ENCODE measurements at regions not wholly inside any gene's neighbourhood (a gene's known extent, or its start where the extent isn't known, plus 50 kb on each side); places are given as distances from the start of the nearest gene placed in this dataset.

- intact Hi-C loops (cut with DNase I) = no loop called here
- DNase-seq = no peak
- no peak for ATAC-seq (ENCODE audit: poor library complexity)
Measured at GRCh38 chr9:10674586-10674985, 61.8 kb upstream of the PTPRD start.

DNA sequence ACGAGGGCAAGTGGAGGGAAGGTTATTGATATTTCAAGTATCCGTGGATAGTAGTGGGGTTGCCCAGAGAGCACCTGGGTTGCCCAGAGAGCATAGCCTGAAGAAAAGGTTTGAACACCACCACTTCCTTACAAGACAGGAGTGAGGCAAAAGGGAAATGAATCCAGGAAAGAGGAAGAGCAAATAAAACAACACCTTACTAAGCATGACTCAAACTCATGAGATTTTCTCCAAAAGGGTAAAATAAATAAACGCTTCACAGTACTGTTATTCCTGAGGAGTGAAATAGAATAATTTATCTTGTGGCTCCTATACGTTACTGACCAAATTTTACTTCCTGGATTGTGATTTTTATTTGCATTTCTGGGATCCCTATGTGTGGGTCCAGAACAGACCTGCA, 65.2 kb upstream of the PTPRD start:
- ATAC-seq (ENCODE audit: poor library complexity) = no peak
- no peak for DNase-seq
- intact Hi-C loops (cut with DNase I) = no loop called here

DNA sequence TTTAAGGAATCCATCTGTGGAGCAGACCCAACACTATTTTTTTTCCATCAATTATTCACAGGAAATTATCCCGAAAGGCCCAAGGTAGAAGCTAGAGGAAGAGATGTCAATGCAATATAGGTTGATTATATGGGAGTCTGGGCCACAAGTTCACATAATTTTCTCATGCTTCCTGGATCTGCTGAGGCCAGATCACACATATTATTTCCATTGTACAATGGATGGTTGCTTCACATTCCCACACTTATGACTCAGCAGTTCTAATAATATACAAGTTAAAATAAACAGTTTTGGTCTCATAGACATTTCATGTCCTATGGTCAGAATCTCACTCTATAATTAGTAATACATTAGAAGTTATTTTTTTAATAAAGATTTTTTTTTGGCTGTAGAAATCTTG, 66.0 kb upstream of the PTPRD start:
- DNase-seq (no peak), ATAC-seq (ENCODE audit: poor library complexity) (no peak)
- intact Hi-C loops (cut with DNase I) = no loop called here

DNA sequence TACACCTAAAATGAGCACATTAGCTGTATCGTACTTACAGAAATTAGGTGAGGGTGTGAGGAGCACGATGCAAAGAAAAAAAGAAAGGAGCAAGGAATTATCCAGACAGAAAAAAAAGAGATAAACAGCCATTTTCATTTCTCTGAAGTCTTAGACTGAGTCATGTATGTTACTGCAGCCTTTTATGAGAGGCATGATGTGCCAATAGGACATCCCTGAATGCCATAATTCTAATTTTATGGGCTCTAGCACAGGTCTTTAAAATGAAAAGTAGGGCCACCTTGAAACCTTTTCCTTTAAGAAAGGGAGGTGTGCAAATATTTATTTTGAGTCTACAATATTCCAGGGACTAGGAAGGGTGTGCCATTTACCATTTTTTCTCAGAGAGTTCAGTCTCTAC, 74.1 kb upstream of the PTPRD start:
- ATAC-seq (ENCODE audit: poor library complexity) = no peak
- intact Hi-C loops (cut with DNase I) = no loop called here
- no peak for DNase-seq

DNA sequence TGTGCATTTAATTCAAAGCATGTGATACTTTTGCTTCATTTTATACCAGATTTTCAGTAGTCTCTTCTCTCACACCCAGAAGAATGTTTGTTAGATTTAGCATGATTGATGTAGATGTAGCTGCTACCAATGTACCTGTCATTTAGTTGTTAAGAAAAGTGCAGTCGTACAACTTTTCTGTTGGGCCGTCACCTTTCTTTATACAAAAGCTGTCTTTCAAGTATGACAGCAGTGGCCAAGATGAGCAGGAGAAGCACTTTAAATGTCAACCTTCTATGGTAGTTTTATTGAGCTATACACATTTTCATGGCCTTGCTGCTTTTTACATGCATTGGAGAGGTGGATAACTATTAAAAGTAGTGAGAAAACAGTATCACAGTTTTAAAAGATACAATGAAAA, 77.7 kb upstream of the PTPRD start:
- intact Hi-C loops (cut with DNase I) = no loop called here
- DNase-seq (no peak), ATAC-seq (ENCODE audit: poor library complexity) (no peak)

GRCh38 chr9:10697044-10697443, 84.2 kb upstream of the PTPRD start:
- intact Hi-C loops (cut with DNase I) = no loop called here
- DNase-seq (no peak), ATAC-seq (ENCODE audit: poor library complexity) (no peak)

DNA sequence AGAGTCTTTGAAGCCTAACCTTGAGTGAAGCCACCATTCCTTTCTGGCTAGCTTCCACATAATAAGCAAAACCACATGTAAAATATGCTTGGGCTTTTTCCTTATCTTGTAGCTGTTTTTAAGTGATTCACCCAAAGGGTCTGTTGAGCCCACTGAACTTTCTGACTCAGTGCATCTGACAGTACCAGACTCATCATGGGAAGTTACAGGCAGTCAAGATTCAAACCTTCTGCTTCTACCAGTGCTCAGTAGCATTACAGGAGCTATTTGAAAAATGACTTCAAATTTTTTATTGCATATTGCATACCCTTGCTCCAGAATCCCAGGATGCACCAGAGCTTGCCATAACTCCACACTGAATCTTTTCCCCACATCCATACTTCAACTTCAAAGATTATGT, 87.5 kb upstream of the PTPRD start:
- no peak for DNase-seq
- no peak for ATAC-seq (ENCODE audit: poor library complexity)

GRCh38 chr9:10700915-10701314, 88.1 kb upstream of the PTPRD start:
- no peak for ATAC-seq (ENCODE audit: poor library complexity)
- intact Hi-C loops (cut with DNase I) = no loop called here
- no peak for DNase-seq

More for the DNA sequence above, 87.5 kb upstream of the PTPRD start:
- intact Hi-C loops (cut with DNase I) = no loop called here

DNA sequence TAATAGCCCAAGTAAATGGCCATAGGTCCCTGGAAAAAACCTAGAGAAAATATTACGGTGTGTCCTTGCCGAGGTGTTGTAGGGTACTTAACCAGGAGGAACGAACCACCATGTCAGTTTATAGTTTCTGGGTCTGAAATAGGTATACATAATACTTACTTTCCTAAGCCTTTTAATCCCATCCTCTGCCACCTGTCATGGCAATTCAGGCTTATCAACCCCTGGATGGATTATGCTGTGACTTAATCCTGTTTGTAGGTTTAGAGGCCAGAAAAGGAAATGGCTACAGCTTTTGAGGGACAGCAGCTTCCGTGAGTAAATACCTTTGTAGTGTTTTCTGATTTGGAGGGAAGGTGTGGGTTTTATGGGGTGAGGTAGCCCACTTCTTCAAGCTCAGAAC, 89.1 kb upstream of the PTPRD start:
- intact Hi-C loops (cut with DNase I) = no loop called here
- ATAC-seq (ENCODE audit: poor library complexity) (no peak), DNase-seq (no peak)

- intact Hi-C loops (cut with DNase I) = no loop called here
- ATAC-seq (ENCODE audit: poor library complexity) (no peak), DNase-seq (no peak)
Measured at GRCh38 chr9:10703139-10703538, 90.3 kb upstream of the PTPRD start.

- no peak for DNase-seq
- intact Hi-C loops (cut with DNase I) = no loop called here
- no peak for ATAC-seq (ENCODE audit: poor library complexity)
Measured at GRCh38 chr9:10704720-10705119, 91.9 kb upstream of the PTPRD start.

DNA sequence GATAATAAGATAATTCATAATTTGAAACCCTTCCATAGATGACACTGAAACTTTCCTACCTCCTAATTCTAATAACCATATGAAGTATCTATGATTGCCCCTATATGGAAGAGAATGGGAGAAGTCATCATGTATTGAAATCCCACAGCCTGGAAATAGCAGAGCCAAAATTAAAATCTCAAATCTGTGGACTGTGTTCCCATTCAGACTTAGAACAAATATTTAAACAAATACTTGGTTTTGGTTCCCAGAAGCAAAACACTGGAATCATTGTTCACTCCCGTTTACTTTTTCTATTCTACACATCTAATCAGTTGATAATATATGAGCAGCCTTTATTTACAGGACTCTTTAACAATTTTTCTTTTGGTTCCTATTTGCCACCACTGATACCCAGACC, 92.6 kb upstream of the PTPRD start:
- no peak for ATAC-seq (ENCODE audit: poor library complexity)
- no peak for DNase-seq
- intact Hi-C loops (cut with DNase I) = no loop called here

DNA sequence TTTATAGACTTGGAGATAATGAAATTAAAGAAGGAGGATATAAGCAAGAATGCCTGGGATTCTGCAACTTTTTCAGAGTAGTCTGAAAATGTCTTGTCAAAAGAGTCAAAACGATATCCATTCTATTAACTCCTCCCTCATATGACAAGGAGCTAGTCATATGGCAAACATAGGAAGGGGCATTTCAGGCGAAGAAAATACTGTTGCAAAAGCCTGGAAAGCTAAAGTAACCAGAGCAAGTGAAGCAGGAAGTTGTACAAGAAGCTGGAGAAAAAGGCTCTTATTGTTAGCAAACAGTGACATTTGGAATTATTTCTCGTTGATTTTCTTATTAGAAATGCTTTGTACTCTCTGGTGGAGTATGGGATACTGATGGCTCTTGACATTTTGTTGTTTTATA, 94.0 kb upstream of the PTPRD start:
- no peak for DNase-seq

DNA sequence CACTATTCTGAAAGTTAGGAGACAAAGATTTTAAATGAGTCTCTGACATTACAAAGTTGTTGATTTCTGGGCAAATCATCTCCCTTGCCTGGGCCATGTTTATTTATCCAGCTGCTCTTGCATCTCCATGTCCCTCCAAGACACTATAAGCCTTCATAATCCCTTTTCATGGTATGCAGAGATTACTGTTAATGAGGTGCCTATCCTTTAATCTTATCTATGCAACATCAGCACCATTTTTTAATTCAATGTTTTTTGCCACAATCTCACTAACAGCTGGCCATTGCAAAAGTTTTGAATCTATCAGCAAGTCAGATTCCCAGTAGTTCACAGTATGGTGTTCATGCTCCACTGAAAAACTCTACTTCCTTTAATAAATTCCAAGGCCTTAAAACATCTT, 108.5 kb upstream of the PTPRD start:
- no peak for ATAC-seq (ENCODE audit: poor library complexity)
- intact Hi-C loops (cut with DNase I) = no loop called here
- no peak for DNase-seq

More for the DNA sequence above, 94.0 kb upstream of the PTPRD start:
- intact Hi-C loops (cut with DNase I) = no loop called here
- ATAC-seq (ENCODE audit: poor library complexity) = no peak

GRCh38 chr9:10729213-10729612, 116.4 kb upstream of the PTPRD start:
- intact Hi-C loops (cut with DNase I) = no loop called here
- DNase-seq (no peak), ATAC-seq (ENCODE audit: poor library complexity) (no peak)

- intact Hi-C loops (cut with DNase I) = no loop called here
- no peak for ATAC-seq (ENCODE audit: poor library complexity)
Measured at GRCh38 chr9:10744669-10745068, 131.9 kb upstream of the PTPRD start.

GRCh38 chr9:10753474-10753873, 140.7 kb upstream of the PTPRD start:
- no peak for ATAC-seq (ENCODE audit: poor library complexity)
- intact Hi-C loops (cut with DNase I) = no loop called here
- DNase-seq = no peak

More at GRCh38 chr9:10744669-10745068, 131.9 kb upstream of the PTPRD start:
- no peak for DNase-seq

GRCh38 chr9:10764481-10764880, 151.7 kb upstream of the PTPRD start:
- ATAC-seq (ENCODE audit: poor library complexity) = no peak
- DNase-seq = no peak
- intact Hi-C loops (cut with DNase I) = no loop called here

DNA sequence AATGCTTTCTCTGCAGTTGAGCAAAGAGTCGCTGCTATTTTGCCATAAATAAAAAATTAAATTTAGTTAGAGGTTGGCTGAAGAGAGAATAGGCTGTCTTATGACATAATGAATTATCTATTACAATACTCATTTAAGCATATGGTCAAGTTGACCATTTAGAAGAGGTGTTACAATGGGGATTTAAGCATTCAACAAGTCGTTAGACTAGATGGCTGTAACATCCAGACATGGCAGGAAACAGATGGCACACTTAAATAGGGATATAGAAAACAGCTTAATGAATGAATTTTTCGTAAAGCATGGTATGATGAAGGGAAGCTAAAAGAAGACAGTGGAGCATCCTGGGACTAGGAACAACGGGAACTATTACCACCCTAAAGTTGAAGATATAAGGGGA, 160.3 kb upstream of the PTPRD start:
- DNase-seq = no peak
- ATAC-seq (ENCODE audit: poor library complexity) = no peak
- intact Hi-C loops (cut with DNase I) = no loop called here

GRCh38 chr9:10774051-10774450, 161.2 kb upstream of the PTPRD start:
- intact Hi-C loops (cut with DNase I) = no loop called here
- DNase-seq = no peak
- ATAC-seq (ENCODE audit: poor library complexity) = no peak

DNA sequence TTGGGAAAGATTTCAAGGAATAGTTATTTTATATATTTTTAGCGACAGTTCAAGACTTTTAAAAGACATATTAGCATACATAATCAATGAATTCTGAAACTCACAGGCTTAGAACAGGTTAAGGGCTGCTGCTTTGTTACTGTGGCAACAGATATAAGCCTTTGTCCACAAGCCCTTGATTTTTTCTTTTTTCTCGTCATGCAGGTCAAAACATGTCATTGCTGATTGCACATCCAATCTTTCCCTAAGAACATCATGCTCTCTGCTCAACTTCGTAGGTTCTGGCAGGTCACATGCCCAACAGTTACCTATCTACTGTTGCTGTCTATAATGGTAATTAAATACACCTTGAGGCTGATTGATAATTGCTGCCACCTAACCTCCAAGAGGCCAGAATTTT, 172.5 kb upstream of the PTPRD start:
- no peak for ATAC-seq (ENCODE audit: poor library complexity)
- intact Hi-C loops (cut with DNase I) = no loop called here
- DNase-seq = no peak

- DNase-seq = no peak
- intact Hi-C loops (cut with DNase I) = no loop called here
- no peak for ATAC-seq (ENCODE audit: poor library complexity)
Measured at GRCh38 chr9:10793306-10793705, 180.5 kb upstream of the PTPRD start.

All from Right ventricle myocardium superior (tissue), 1 donor.